ENCODE measurements at regions not wholly inside any gene's neighbourhood (a gene's known extent, or its start where the extent isn't known, plus 50 kb on each side); places are given as distances from the start of the nearest gene placed in this dataset.

DNA sequence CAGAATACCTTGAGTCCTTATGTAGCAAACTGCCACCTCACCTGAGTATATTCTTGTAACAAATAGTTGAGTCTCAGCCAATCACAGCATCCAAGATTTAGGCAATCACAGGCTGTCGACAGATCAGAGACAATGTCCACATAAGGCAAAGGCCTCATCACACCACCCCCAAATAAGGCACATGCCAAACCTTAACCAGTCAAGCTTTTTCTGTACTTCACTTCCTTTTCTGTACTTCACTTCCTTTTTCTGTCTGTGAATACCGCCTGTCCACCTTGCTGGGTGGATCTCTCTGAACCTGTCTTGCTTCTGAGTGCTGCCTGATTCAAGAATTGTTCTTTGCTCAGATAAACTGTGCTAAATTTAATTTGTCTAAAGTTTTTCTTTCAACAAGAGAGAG is 210.4 kb upstream of the N4BP1 start:
- no peaks in the 10 kb centered on the region for H3K36me3 ChIP-seq (replicated peaks in 1 of 2; ENCODE audit: control insufficient read depth in 1 of 2, insufficient read depth in 2 of 2, low read length in 1 of 2)
- no peaks in the 10 kb centered on the region for H3K79me2 ChIP-seq (ENCODE audit: insufficient read depth)
- H2AFZ ChIP-seq (ENCODE audit: low read depth) = no peak overlapping the region
- no peaks in the 10 kb centered on the region for H3F3A ChIP-seq (replicated peaks; ENCODE audit: insufficient read depth)
- ChIA-PET POLR2A (no interaction called here), CTCF (no interaction called here)
- no peak overlapping the region for H3K9ac ChIP-seq
- H3K9me3 ChIP-seq = no peaks in the 10 kb centered on the region
- no peak overlapping the region for H3K4me3 ChIP-seq (ENCODE audit: low read depth in 2 of 2, low read length in 1 of 2)
- no peak overlapping the region for H3K4me2 ChIP-seq
- H3K27ac ChIP-seq (ENCODE audit: low read depth in 2 of 2, low read length in 1 of 2) = no peak overlapping the region
- no peaks in the 10 kb centered on the region for H3K9me2 ChIP-seq
- no peak for TF ChIP-seq TAF1 (IDR thresholded peaks at IDR 0.05; ENCODE audit: borderline replicate concordance, low read depth, low read length)
- no peaks in the 10 kb centered on the region for H3K27me3 ChIP-seq (ENCODE audit: insufficient read depth)
- no peaks in the 10 kb centered on the region; a peak in 1 of 4 replicates for H3K4me1 ChIP-seq (ENCODE audit: control insufficient read depth in 1 of 2, insufficient read depth in 2 of 2, low read depth in 1 of 2, low read length in 1 of 2)
- no peak for DNase-seq
- WGBS (ENCODE audit: low lambda C conversion rate) = 9% methylated on average over 2 of the region's 2 CpGs
- H4K20me1 ChIP-seq (ENCODE audit: insufficient read depth) = no peaks in the 10 kb centered on the region

- Histone ChIP-seq H3K79me2 (ENCODE audit: insufficient read depth) (no peaks in the 10 kb centered on the region), H3K9me2 (no peaks in the 10 kb centered on the region), H3K27me3 (ENCODE audit: insufficient read depth) (no peaks in the 10 kb centered on the region), H3F3A (replicated peaks; ENCODE audit: insufficient read depth) (no peaks in the 10 kb centered on the region), H3K4me3 (ENCODE audit: low read depth in 2 of 2, low read length in 1 of 2) (no peak overlapping the region), H3K4me1 (ENCODE audit: control insufficient read depth in 1 of 2, insufficient read depth in 2 of 2, low read depth in 1 of 2, low read length in 1 of 2) (peaks cover 0 to 3% of the 10 kb centered on the region in 2 experiments; a peak in 1 of 4 replicates), H3K9me3 (no peaks in the 10 kb centered on the region), H3K4me2 (no peak overlapping the region), H3K36me3 (replicated peaks in 1 of 2; ENCODE audit: control insufficient read depth in 1 of 2, insufficient read depth in 2 of 2, low read length in 1 of 2) (no peaks in the 10 kb centered on the region), H3K9ac (no peak overlapping the region), H3K27ac (ENCODE audit: low read depth in 2 of 2, low read length in 1 of 2) (no peak overlapping the region), H4K20me1 (ENCODE audit: insufficient read depth) (no peaks in the 10 kb centered on the region), H2AFZ (ENCODE audit: low read depth) (no peak overlapping the region)
- TF ChIP-seq, protein P1, sequence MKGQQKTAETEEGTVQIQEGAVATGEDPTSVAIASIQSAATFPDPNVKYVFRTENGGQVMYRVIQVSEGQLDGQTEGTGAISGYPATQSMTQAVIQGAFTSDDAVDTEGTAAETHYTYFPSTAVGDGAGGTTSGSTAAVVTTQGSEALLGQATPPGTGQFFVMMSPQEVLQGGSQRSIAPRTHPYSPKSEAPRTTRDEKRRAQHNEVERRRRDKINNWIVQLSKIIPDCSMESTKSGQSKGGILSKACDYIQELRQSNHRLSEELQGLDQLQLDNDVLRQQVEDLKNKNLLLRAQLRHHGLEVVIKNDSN (IDR thresholded peaks at IDR 0.05; ENCODE audit: borderline replicate concordance, low read depth) = no peak
- TF ChIP-seq RAD21 (IDR thresholded peaks at IDR 0.05; ENCODE audit: low read length) (no peak), RFX5 (IDR thresholded peaks at IDR 0.05; ENCODE audit: low read length) (no peak), FOXJ3 (CRISPR knock-in tag; IDR thresholded peaks at IDR 0.05) (no peak), MAX (IDR thresholded peaks at IDR 0.05; ENCODE audit: low read depth) (no peak), JUND (IDR thresholded peaks at IDR 0.05) (no peak), SMC3 (IDR thresholded peaks at IDR 0.05; ENCODE audit: low read depth, low read length) (no peak), MXI1 (IDR thresholded peaks at IDR 0.05; ENCODE audit: low read depth, low read length) (no peak), NFIC (IDR thresholded peaks at IDR 0.05; ENCODE audit: borderline replicate concordance) (no peak), ZBTB33 (IDR thresholded peaks at IDR 0.05; ENCODE audit: borderline replicate concordance, low read depth) (no peak), REST (IDR thresholded peaks at IDR 0.05; ENCODE audit: low read depth, low read length) (no peak), EZH2phosphoT487 (IDR thresholded peaks at IDR 0.05; ENCODE audit: borderline replicate concordance, low read depth) (no peak), SIN3A (IDR thresholded peaks at IDR 0.05; ENCODE audit: borderline replicate concordance, low read depth, low read length) (no peak), TAF1 (IDR thresholded peaks at IDR 0.05; ENCODE audit: borderline replicate concordance, low read depth, low read length) (no peak), FOSL2 (IDR thresholded peaks at IDR 0.05; ENCODE audit: borderline replicate concordance, low read depth) (no peak), MEF2A (IDR thresholded peaks at IDR 0.05; ENCODE audit: borderline replicate concordance, low read depth) (no peak)
- WGBS (ENCODE audit: low lambda C conversion rate) = 13% methylated on average over 5 of the region's 6 CpGs
- POLR2A ChIA-PET = no interaction called here
- CTCF ChIA-PET = no interaction called here
- no peak for DNase-seq
Observed at GRCh38 chr16:48818257-48818656, 208.3 kb upstream of the N4BP1 start.
